Adrenal gland (tissue), 9 donors: ENCODE measurements at regions not wholly inside any gene's neighbourhood (a gene's known extent, or its start where the extent isn't known, plus 50 kb on each side); places are given as distances from the start of the nearest gene placed in this dataset.
"Not testable (repeated sequence)": the region's sequence is repeated elsewhere in the genome, so short reads cannot be mapped to it uniquely, and the experiment has no call there.

ENCODE experiments used
- DNase-seq, 7 donors: peaks; one replicate each; pipeline ENCODE4 v3.0.0-alpha.2; 2019 to 2020
- H3K27ac ChIP-seq, 5 donors: fragments of 200-600 bp; sonication (generic) in 4 of 5; 1 replicate in 3 of 5; 2 replicates in 2 of 5; pipeline versions ENCODE4 v1.5.1 to v1.8.0; 2016 to 2020; ENCODE audit warnings: mild to moderate bottlenecking in 1 of 5
- H3K27me3 ChIP-seq: fragments of 200-600 bp; 2 replicates; pipeline ENCODE4 v1.8.0; 2021
- H3K36me3 ChIP-seq, 2 donors: fragments of 200-600 bp; replicated peaks in 1 of 2; 1 replicate in 1 of 2; 2 replicates in 1 of 2; pipeline versions ENCODE4 v1.5.1 to v1.8.0; 2018 to 2022
- H3K4me1 ChIP-seq, 2 donors: fragments of 200-600 bp; replicated peaks in 1 of 2; 1 replicate in 1 of 2; 2 replicates in 1 of 2; pipeline versions ENCODE4 v1.5.1 to v1.8.0; 2018 to 2021
- H3K4me3 ChIP-seq, 4 donors: fragments of 200-600 bp; sonication (generic) in 3 of 4; one replicate each; pipeline ENCODE4 v1.5.1; 2016 to 2018
- H3K9me3 ChIP-seq, 3 donors: fragments of 200-600 bp; sonication (generic) in 1 of 3; replicated peaks in 1 of 3; 1 replicate in 2 of 3; 2 replicates in 1 of 3; pipeline versions ENCODE4 v1.5.1 to v1.8.0; 2016 to 2021
- WGBS, 4 donors: extraction: QIAGEN DNeasy Blood & Tissue Kit in 2 of 4; methylation state at CpG; one replicate each; pipeline versions ENCODE4 v1.1.5 to v1.1.7; 2013 to 2017; 5-methylcytosine and 5-hydroxymethylcytosine counted together
- intact Hi-C, 2 donors: fragments of 100-400 bp; cut with DNase I; formaldehyde crosslinking; loops; one replicate each; pipeline versions ENCODE4 v1.14.1 to v1.15.0; 2022 to 2023
- small RNA-seq, 2 donors: library from RNA; depleted of rRNA; stranded (forward); fragments of <200 nt; gene quantifications; one replicate each; pipeline ENCODE3, GENCODE V24; 2016
- donor health status: healthy with polysubstance abuse.
- donor health status: Bipolar disorder and iron deficiency.
- donor health status: DM: yes; HTN: yes; CAD: no.
- donor health status: DM: no; HTN: no; CAD: no.
- donor health status: DM: no; HTN: no; CAD: no.

- intact Hi-C loops, DNase-seq, H3K36me3 ChIP-seq, H3K27me3 ChIP-seq, H3K9me3 ChIP-seq, H3K4me1 ChIP-seq, H3K27ac ChIP-seq, H3K4me3 ChIP-seq: not testable (repeated sequence)
- 26 to 34% (median 29%) methylated on average over 2 of the region's 2 CpGs for whole genome bisulfite sequencing, 4 donors
Observed at GRCh38 chr4:49573666-49574215, 587.7 kb downstream of the CWH43 start.

- DNase-seq, intact Hi-C loops, H3K36me3 ChIP-seq, H3K27ac ChIP-seq, H3K27me3 ChIP-seq, H3K9me3 ChIP-seq, H3K4me1 ChIP-seq, H3K4me3 ChIP-seq: not testable (repeated sequence)
- WGBS, 4 donors: 33 to 44% (median 38%) methylated on average over 3 to 4 of the region's 4 CpGs
Observed at GRCh38 chr4:49575250-49575649, 589.2 kb downstream of the CWH43 start.

- 31 to 64% (median 49%) methylated on average over 2 to 5 of the region's 5 CpGs for WGBS, 4 donors
- H3K36me3 ChIP-seq, H3K9me3 ChIP-seq, H3K4me1 ChIP-seq, H3K27me3 ChIP-seq, intact Hi-C loops, H3K27ac ChIP-seq, DNase-seq, H3K4me3 ChIP-seq: not testable (repeated sequence)
Observed at GRCh38 chr4:49578371-49578770, 592.3 kb downstream of the CWH43 start.

- H3K27ac ChIP-seq, intact Hi-C loops, H3K9me3 ChIP-seq, DNase-seq, H3K4me1 ChIP-seq, H3K27me3 ChIP-seq, H3K4me3 ChIP-seq, H3K36me3 ChIP-seq: not testable (repeated sequence)
- WGBS, 4 donors: 42 to 100% (median 75%) methylated on average over 1 to 2 of the region's 2 CpGs; no CpG with 5 or more reads in 1 of the 4 donors
Observed at GRCh38 chr4:49578899-49579298, 592.8 kb downstream of the CWH43 start.

GRCh38 chr4:49580166-49580565 lies 594.1 kb downstream of the CWH43 start:
- WGBS, 4 donors: 57 to 69% (median 63%) methylated on average over 5 to 8 of the region's 8 CpGs
- H3K27me3 ChIP-seq, H3K27ac ChIP-seq, intact Hi-C loops, H3K36me3 ChIP-seq, DNase-seq, H3K4me3 ChIP-seq, H3K9me3 ChIP-seq, H3K4me1 ChIP-seq: not testable (repeated sequence)

GRCh38 chr4:49588401-49588800 lies 602.3 kb downstream of the CWH43 start:
- DNase-seq, H3K9me3 ChIP-seq, H3K27me3 ChIP-seq, H3K4me1 ChIP-seq, H3K27ac ChIP-seq, H3K4me3 ChIP-seq, H3K36me3 ChIP-seq, intact Hi-C loops: not testable (repeated sequence)
- WGBS, 4 donors: 30 to 42% (median 42%) methylated on average over 3 to 6 of the region's 7 CpGs; no CpG with 5 or more reads in 1 of the 4 donors

DNA sequence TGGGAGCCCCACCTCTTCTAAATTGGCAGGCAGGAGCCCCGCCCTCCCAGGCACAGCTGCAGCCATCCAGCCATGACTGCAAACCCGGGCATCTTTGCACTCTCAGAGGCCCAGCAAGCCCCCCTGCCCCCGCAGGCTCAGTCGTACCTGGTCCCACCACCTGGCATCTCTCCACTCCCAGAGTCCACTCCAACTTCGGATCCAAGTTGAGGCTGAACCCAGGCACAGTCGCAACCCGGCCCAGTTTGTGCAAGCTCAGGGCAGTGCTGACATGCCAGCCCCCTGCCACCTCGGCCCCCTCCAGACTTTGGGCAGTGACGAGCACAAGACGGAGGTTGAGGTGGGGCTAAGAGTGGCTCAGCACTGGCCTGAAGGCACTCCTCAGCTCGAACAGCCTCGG lies 632.4 kb downstream of the CWH43 start:
- intact Hi-C loops, H3K9me3 ChIP-seq, H3K4me1 ChIP-seq, H3K36me3 ChIP-seq, DNase-seq, H3K27me3 ChIP-seq, H3K4me3 ChIP-seq, H3K27ac ChIP-seq: not testable (repeated sequence)
- 56 to 65% (median 61%) methylated on average over 9 to 12 of the region's 12 CpGs; no CpG with 5 or more reads in 1 of the 4 donors for WGBS, 4 donors

DNA sequence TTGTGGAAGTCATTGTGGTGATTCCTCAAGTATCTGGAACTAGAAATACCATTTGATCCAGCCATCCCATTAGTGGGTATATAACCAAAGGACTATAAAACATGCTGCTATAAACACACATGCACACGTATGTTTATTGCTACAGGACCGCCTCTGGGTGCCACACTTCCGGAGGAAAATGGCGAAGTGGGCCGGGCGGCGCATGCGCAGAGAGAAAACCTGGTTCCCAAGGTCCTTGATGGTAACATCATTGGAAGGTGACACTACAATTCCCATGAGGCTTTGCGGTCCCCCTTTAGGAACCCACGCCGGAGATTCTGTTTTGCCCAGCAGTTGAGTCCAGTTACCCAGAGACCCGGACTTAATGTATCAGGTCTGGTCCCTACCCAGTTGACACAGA lies 640.4 kb downstream of the CWH43 start:
- H3K9me3 ChIP-seq, intact Hi-C loops, DNase-seq, H3K27ac ChIP-seq, H3K4me3 ChIP-seq, H3K36me3 ChIP-seq, H3K27me3 ChIP-seq, H3K4me1 ChIP-seq: not testable (repeated sequence)
- whole genome bisulfite sequencing, 4 donors: 69 to 100% (median 73%) methylated on average over 3 to 12 of the region's 12 CpGs

Small RNAs in the stretch of these regions (small RNA-seq; reads per million reads assigned to genes)
- gene AC119751.2 (0 reads per million in 2 donors), gene AC119751.6 (0 reads per million in 2 donors), gene AC119751.7 (0 reads per million in 2 donors), gene AC119751.8 (0 reads per million in 2 donors)
